Endothelial cell (in vitro differentiated cells): ENCODE measurements at regions not wholly inside any gene's neighbourhood (a gene's known extent, or its start where the extent isn't known, plus 50 kb on each side); places are given as distances from the start of the nearest gene placed in this dataset.

Experiments used
- DNase-seq: peaks from one replicate; pipeline ENCODE4 v3.0.0; 2021; ENCODE audit warnings: low spot score
- H3K27ac Mint-ChIP-seq: one replicate; pipeline ENCODE4 v1.8.0; 2021; ENCODE audit warnings: mixed read lengths, inconsistent platforms; ENCODE audit not compliant: unreplicated experiment
- H3K27me3 Mint-ChIP-seq: one replicate; pipeline ENCODE4 v1.8.0; 2021; ENCODE audit warnings: mild to moderate bottlenecking, moderate library complexity, mixed read lengths, inconsistent platforms; ENCODE audit not compliant: unreplicated experiment
- H3K36me3 Mint-ChIP-seq: one replicate; pipeline ENCODE4 v1.8.0; 2021; ENCODE audit warnings: mild to moderate bottlenecking, low read depth, mixed read lengths, inconsistent platforms; ENCODE audit not compliant: unreplicated experiment
- H3K4me1 Mint-ChIP-seq: one replicate; pipeline ENCODE4 v1.8.0; 2021; ENCODE audit warnings: mild to moderate bottlenecking, mixed read lengths, inconsistent platforms; ENCODE audit not compliant: unreplicated experiment
- H3K4me3 Mint-ChIP-seq: one replicate; pipeline ENCODE4 v1.8.0; 2021; ENCODE audit warnings: mild to moderate bottlenecking, mixed read lengths, inconsistent platforms; ENCODE audit not compliant: unreplicated experiment
- H3K9me3 Mint-ChIP-seq: one replicate; pipeline ENCODE4 v1.8.0; 2021; ENCODE audit warnings: mixed read lengths, inconsistent platforms; ENCODE audit not compliant: unreplicated experiment
- CTCF ChIP-seq: fragments of 200-600 bp; sonication (generic); IDR thresholded peaks from one replicate; pipeline ENCODE4 v1.5.0; 2021; ENCODE audit warnings: antibody characterized with exemption; ENCODE audit not compliant: unreplicated experiment

- no peak for TF ChIP-seq CTCF
- Mint-ChIP-seq H3K27me3 (no peaks in the 10 kb centered on the region), H3K9me3 (peaks cover 7% of the 10 kb centered on the region), H3K27ac (no peak overlapping the region), H3K4me1 (peaks cover 7% of the 10 kb centered on the region), H3K4me3 (no peak overlapping the region), H3K36me3 (peaks cover 22% of the 10 kb centered on the region)
- DNase-seq, result no peak
These were observed 99.5 kb upstream of the HMCN1 start for GRCh38 chr1:185634704-185635103.

GRCh38 chr1:185632659-185633423 lies 101.3 kb upstream of the HMCN1 start:
- Mint-ChIP-seq H3K4me3 (no peak overlapping the region), H3K27me3 (no peaks in the 10 kb centered on the region), H3K27ac (no peak overlapping the region), H3K36me3 (peaks cover 18% of the 10 kb centered on the region), H3K4me1 (peaks cover 7% of the 10 kb centered on the region), H3K9me3 (peaks cover 7% of the 10 kb centered on the region)
- no peak for TF ChIP-seq CTCF
- DNase-seq, result no peak

GRCh38 chr1:185631843-185632242 lies 102.3 kb upstream of the HMCN1 start:
- Mint-ChIP-seq H3K4me3 (no peak overlapping the region), H3K4me1 (peaks cover 7% of the 10 kb centered on the region), H3K36me3 (peaks cover 12% of the 10 kb centered on the region), H3K27ac (no peak overlapping the region), H3K27me3 (no peaks in the 10 kb centered on the region), H3K9me3 (no peaks in the 10 kb centered on the region)
- no peak for TF ChIP-seq CTCF
- no peak for DNase-seq

GRCh38 chr1:185627761-185628501 lies 106.3 kb upstream of the HMCN1 start:
- no peak for DNase-seq
- Mint-ChIP-seq H3K27me3 (no peaks in the 10 kb centered on the region), H3K36me3 (no peaks in the 10 kb centered on the region), H3K9me3 (no peaks in the 10 kb centered on the region), H3K4me1 (peaks cover 16% of the 10 kb centered on the region), H3K27ac (no peak overlapping the region), H3K4me3 (no peak overlapping the region)
- TF ChIP-seq CTCF, result no peak

- no peaks in the 10 kb centered on the region for H3K9me3 Mint-ChIP-seq
- H3K4me3 Mint-ChIP-seq, result no peak overlapping the region
- no peak for DNase-seq
- no peak overlapping the region for H3K27ac Mint-ChIP-seq
- no peaks in the 10 kb centered on the region for H3K36me3 Mint-ChIP-seq
- no peaks in the 10 kb centered on the region for H3K27me3 Mint-ChIP-seq
- peaks cover 15% of the 10 kb centered on the region for H3K4me1 Mint-ChIP-seq
- TF ChIP-seq CTCF, result no peak
These were observed 107.0 kb upstream of the HMCN1 start for GRCh38 chr1:185627171-185627570.
